Gastrocnemius medialis (tissue), 4 donors: ENCODE measurements at regions not wholly inside any gene's neighbourhood (a gene's known extent, or its start where the extent isn't known, plus 50 kb on each side); places are given as distances from the start of the nearest gene placed in this dataset.
"Not testable (repeated sequence)": the region's sequence is repeated elsewhere in the genome, so short reads cannot be mapped to it uniquely, and the experiment has no call there.

Source experiments
- ATAC-seq, 2 donors: fragments of 150-250 bp; one replicate each; pipeline ENCODE4 v1.9.1; 2016
- DNase-seq, 2 donors: peaks; one replicate each; pipeline ENCODE4 v3.0.0-alpha.2; 2019
- H3K27ac ChIP-seq, 4 donors: fragments of 200-600 bp; sonication (generic); 1 replicate in 1 of 4; 2 replicates in 3 of 4; pipeline ENCODE4 v1.5.1; 2016 to 2018; ENCODE audit warnings: mild to moderate bottlenecking in 2 of 4, moderate library complexity in 1 of 4
- H3K27me3 ChIP-seq, 3 donors: fragments of 200-600 bp; sonication (generic) in 2 of 3; 1 replicate in 1 of 3; 2 replicates in 2 of 3; pipeline versions ENCODE4 v1.5.1 to v1.6.0; 2016 to 2019; ENCODE audit warnings: mild to moderate bottlenecking in 1 of 3, moderate library complexity in 1 of 3
- H3K36me3 ChIP-seq, 2 donors: fragments of 200-600 bp; sonication (generic) in 1 of 2; one replicate each; pipeline ENCODE4 v1.5.1; 2017 to 2018
- H3K4me1 ChIP-seq, 2 donors: fragments of 200-600 bp; sonication (generic) in 1 of 2; one replicate each; pipeline ENCODE4 v1.5.1; 2016 to 2017; ENCODE audit warnings: mild to moderate bottlenecking in 2 of 2
- H3K4me3 ChIP-seq, 4 donors: fragments of 200-600 bp; sonication (generic) in 3 of 4; 1 replicate in 1 of 4; 2 replicates in 3 of 4; pipeline ENCODE4 v1.5.1; 2016 to 2019; ENCODE audit warnings: mild to moderate bottlenecking in 2 of 4
- H3K9me3 ChIP-seq, 3 donors: fragments of 200-600 bp; sonication (generic) in 2 of 3; 1 replicate in 1 of 3; 2 replicates in 2 of 3; pipeline ENCODE4 v1.5.1; 2016 to 2019
- CTCF ChIP-seq, 5 experiments: fragments of 450-650 bp in 3 of 5; fragments of 200-600 bp in 2 of 5; sonication (generic) in 2 of 5; IDR thresholded peaks in 4 of 5; conservative IDR thresholded peaks in 1 of 5; 1 replicate in 4 of 5; 2 replicates in 1 of 5; pipeline ENCODE4 v1.5.1; 2016 to 2019; ENCODE audit warnings: antibody characterized with exemption in 5 of 5, mild to moderate bottlenecking in 3 of 5, moderate library complexity in 3 of 5
- POLR2A ChIP-seq, 2 donors: fragments of 450-650 bp; IDR thresholded peaks; one replicate each; pipeline ENCODE4 v1.6.1; 2017; ENCODE audit warnings: antibody characterized with exemption in 2 of 2, mild to moderate bottlenecking in 2 of 2, moderate library complexity in 2 of 2
- in situ Hi-C, 4 donors: fragments of 200-750 bp; cut with MboI; loops; one replicate each; pipeline versions ENCODE4 v1.15.0 to v1.8.0; 2017; ENCODE audit warnings: low sequenced_read_pairs in 4 of 4
- intact Hi-C: fragments of 100-400 bp; cut with DNase I; formaldehyde crosslinking; loops from one replicate; pipeline ENCODE4 v1.15.1; 2023; ENCODE audit warnings: low total_unique reads

DNA sequence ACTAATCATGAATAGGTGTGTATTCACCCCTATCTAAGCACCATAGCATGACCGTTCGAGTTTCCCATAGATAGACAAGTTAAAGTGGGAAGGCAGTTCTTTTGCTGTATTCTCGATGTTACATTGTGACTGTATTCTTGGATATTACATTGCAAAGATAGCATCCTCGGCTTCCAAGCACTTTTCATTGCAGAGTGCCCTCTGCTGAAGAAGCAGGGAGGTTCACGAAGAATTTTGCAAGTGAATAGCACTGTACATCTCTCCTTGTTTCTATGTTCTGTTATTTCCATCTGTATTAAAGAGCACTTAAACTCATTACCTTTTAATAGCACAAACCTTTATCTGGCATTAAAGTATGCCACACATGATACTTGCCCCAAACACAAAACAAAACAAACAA lies 426.7 kb upstream of the ARX start:
- intact Hi-C loops (no loop called here), in situ Hi-C loops (no loop called here)
- no peak for ATAC-seq
- Histone ChIP-seq H3K27ac (no peak overlapping the region), H3K36me3 (no peaks in the 10 kb centered on the region), H3K4me1 (no peaks in the 10 kb centered on the region), H3K4me3 (no peak overlapping the region), H3K9me3 (no peaks in the 10 kb centered on the region), H3K27me3 (no peaks in the 10 kb centered on the region)
- no peak for DNase-seq
- TF ChIP-seq POLR2A (IDR thresholded peaks at IDR 0.05) (no peak), CTCF (IDR thresholded peaks at IDR 0.05 in 4 of 5, conservative IDR thresholded peaks at IDR 0.05 in 1 of 5) (no peak)

- no peak for TF ChIP-seq POLR2A (IDR thresholded peaks at IDR 0.05)
- TF ChIP-seq CTCF (IDR thresholded peaks at IDR 0.05 in 4 of 5, conservative IDR thresholded peaks at IDR 0.05 in 1 of 5), result no peak
- no peak for DNase-seq
- intact Hi-C loops (no loop called here), in situ Hi-C loops (no loop called here)
- H3K36me3 ChIP-seq, result no peaks in the 10 kb centered on the region
- no peaks in the 10 kb centered on the region for H3K27me3 ChIP-seq
- no peaks in the 10 kb centered on the region for H3K9me3 ChIP-seq
- no peaks in the 10 kb centered on the region for H3K4me1 ChIP-seq
- H3K27ac ChIP-seq, result no peak overlapping the region
- ATAC-seq, result no peak
- H3K4me3 ChIP-seq, result no peak overlapping the region
These were observed 417.5 kb upstream of the ARX start for GRCh38 chrX:25433307-25433706.

DNA sequence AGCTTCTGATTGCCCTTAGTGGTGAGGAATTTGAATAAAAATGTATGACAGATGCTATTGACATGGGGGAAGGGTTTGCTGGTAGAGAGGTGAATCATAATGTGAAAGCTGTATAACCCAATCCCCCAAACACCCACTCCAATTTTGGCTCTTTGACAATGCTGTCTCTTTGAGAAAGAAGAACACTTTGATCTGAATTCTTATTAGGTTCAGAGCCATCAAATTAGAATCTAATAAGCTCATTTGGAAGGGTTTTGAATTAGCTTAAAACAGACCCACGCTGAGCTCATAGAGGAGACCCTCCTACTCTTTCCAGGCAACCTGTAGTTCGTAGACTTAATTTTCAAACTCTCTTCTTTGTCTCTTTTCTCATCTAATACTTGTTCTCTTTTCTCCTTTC lies 416.6 kb upstream of the ARX start:
- H3K4me1 ChIP-seq, result no peaks in the 10 kb centered on the region
- intact Hi-C loops (no loop called here), in situ Hi-C loops (no loop called here)
- H3K4me3 ChIP-seq, result no peak overlapping the region
- no peaks in the 10 kb centered on the region for H3K9me3 ChIP-seq
- H3K27me3 ChIP-seq, result no peaks in the 10 kb centered on the region
- ATAC-seq (no peak), DNase-seq (no peak)
- TF ChIP-seq CTCF (IDR thresholded peaks at IDR 0.05 in 4 of 5, conservative IDR thresholded peaks at IDR 0.05 in 1 of 5), result no peak
- no peak for TF ChIP-seq POLR2A (IDR thresholded peaks at IDR 0.05)
- no peaks in the 10 kb centered on the region for H3K36me3 ChIP-seq
- H3K27ac ChIP-seq, result no peak overlapping the region

- no peaks in the 10 kb centered on the region for H3K9me3 ChIP-seq
- no peaks in the 10 kb centered on the region for H3K36me3 ChIP-seq
- no peaks in the 10 kb centered on the region for H3K4me1 ChIP-seq
- intact Hi-C loops, result no loop called here
- H3K27ac ChIP-seq, result no peak overlapping the region
- in situ Hi-C loops, result no loop called here
- DNase-seq (no peak), ATAC-seq (no peak)
- no peaks in the 10 kb centered on the region for H3K27me3 ChIP-seq
- TF ChIP-seq POLR2A (IDR thresholded peaks at IDR 0.05), result no peak
- no peak for TF ChIP-seq CTCF (IDR thresholded peaks at IDR 0.05 in 4 of 5, conservative IDR thresholded peaks at IDR 0.05 in 1 of 5)
- no peak overlapping the region for H3K4me3 ChIP-seq
These were observed 412.2 kb upstream of the ARX start for GRCh38 chrX:25427873-25428555.

GRCh38 chrX:25404163-25404562 lies 388.4 kb upstream of the ARX start:
- in situ Hi-C loops, H3K4me1 ChIP-seq, intact Hi-C loops, H3K27ac ChIP-seq, H3K36me3 ChIP-seq, H3K27me3 ChIP-seq, ATAC-seq, H3K4me3 ChIP-seq, DNase-seq, H3K9me3 ChIP-seq: not testable (repeated sequence)
